Coronary artery (tissue), 2 donors: ENCODE measurements at regions not wholly inside any gene's neighbourhood (a gene's known extent, or its start where the extent isn't known, plus 50 kb on each side); places are given as distances from the start of the nearest gene placed in this dataset.

Experiments used
- DNase-seq: peaks from one replicate; pipeline ENCODE4 v3.0.0-alpha.2; 2017; ENCODE audit warnings: low spot score
- H3K27ac ChIP-seq, 2 donors: fragments of 200-600 bp; sonication (generic); one replicate each; pipeline ENCODE4 v1.5.1; 2016 to 2019
- H3K4me3 ChIP-seq: fragments of 200-600 bp; sonication (generic); 2 replicates; pipeline ENCODE4 v1.5.1; 2016; ENCODE audit warnings: mild to moderate bottlenecking, moderate library complexity
- TF ChIP-seq, protein P1 (sequence below): fragments of 200-600 bp; sonication (generic); IDR thresholded peaks from one replicate; pipeline ENCODE4 v1.5.1; 2019; ENCODE audit warnings: antibody characterized with exemption

DNA sequence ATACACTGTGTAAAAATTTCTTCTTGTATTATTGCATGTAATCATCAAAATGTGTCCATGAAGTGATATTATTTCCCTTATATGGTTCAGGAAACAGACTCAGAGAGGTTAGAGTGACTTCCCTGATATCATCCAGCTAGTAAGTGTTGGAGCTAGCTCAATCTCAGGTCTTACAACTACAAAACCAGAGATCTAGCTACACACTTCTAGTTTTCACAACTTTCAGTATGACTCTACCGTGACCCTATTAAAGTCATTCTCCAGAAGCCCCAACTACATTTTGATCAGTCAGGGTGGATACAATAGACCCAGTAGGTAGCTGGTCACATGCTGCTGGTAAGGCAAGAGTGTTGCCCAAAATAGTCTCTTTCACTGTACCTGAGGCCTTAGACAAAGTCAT, 165.3 kb downstream of the GOLIM4 start:
- TF ChIP-seq, protein P1, sequence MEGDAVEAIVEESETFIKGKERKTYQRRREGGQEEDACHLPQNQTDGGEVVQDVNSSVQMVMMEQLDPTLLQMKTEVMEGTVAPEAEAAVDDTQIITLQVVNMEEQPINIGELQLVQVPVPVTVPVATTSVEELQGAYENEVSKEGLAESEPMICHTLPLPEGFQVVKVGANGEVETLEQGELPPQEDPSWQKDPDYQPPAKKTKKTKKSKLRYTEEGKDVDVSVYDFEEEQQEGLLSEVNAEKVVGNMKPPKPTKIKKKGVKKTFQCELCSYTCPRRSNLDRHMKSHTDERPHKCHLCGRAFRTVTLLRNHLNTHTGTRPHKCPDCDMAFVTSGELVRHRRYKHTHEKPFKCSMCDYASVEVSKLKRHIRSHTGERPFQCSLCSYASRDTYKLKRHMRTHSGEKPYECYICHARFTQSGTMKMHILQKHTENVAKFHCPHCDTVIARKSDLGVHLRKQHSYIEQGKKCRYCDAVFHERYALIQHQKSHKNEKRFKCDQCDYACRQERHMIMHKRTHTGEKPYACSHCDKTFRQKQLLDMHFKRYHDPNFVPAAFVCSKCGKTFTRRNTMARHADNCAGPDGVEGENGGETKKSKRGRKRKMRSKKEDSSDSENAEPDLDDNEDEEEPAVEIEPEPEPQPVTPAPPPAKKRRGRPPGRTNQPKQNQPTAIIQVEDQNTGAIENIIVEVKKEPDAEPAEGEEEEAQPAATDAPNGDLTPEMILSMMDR = no peak
- DNase-seq = no peak
- Histone ChIP-seq H3K4me3 (no peak overlapping the region), H3K27ac (no peak overlapping the region)

DNA sequence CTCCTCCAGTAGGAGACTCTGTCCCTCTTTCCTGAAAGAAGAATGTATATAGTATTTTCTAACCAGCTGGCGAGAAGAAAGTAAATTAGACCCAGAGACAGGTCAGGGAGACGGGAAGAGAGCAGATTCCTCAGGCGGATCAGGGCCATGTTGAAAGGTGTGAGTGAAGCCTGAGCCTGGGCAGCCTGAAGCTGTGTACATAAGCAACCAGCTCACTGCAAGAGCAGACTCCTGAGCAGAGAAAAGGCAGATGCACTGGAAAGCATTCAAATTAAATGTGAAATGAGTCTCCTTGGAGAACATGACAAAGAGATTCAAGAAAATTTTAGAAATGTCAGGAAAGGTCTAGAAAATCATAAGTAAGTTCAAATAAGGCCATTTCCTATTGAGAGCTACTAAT, 165.8 kb downstream of the GOLIM4 start:
- Histone ChIP-seq H3K4me3 (no peak overlapping the region), H3K27ac (no peak overlapping the region)
- DNase-seq = no peak
- TF ChIP-seq, protein P1 = no peak

DNA sequence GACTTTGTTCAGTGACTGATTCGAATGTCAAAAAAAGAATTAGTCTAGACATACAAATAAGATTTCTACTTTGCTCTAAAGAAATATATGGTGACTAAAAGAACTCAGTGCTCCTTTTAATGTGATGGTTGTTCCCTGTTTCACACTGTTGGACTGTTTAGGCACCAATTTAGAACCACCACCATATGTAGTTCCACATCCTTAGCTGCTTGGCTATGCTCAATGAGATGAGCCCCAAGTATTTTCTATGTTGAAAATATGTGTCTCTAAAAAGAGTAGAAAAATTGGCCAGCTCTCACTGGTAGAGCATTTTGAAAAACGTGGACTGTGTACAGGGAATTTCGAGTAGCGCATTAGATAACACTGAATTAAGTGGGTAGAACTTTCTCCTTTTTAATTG, 167.3 kb downstream of the GOLIM4 start:
- no peak for DNase-seq
- H3K27ac ChIP-seq = no peak overlapping the region
- TF ChIP-seq, protein P1 = no peak
- no peak overlapping the region for H3K4me3 ChIP-seq

DNA sequence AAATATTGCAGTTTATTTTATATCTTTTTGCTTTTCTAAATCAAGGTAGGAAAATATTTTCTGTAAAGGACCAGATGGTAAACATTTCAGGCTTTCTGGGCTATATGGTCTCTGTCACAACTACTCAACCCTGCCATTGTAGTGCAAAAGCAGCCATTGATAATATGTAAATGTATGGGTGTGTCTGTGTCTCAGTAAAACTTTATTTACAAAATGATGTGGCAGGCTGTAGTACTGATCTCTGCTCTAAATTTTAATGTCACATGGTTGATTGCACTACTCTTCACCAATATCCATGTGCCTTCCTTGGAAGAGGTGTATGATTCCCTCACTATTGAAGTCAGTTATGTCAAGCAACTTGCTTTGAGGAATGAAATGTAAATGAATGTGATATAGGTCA, 175.0 kb downstream of the GOLIM4 start:
- TF ChIP-seq, protein P1 = no peak
- no peak overlapping the region for H3K27ac ChIP-seq
- H3K4me3 ChIP-seq = no peak overlapping the region
- no peak for DNase-seq

DNA sequence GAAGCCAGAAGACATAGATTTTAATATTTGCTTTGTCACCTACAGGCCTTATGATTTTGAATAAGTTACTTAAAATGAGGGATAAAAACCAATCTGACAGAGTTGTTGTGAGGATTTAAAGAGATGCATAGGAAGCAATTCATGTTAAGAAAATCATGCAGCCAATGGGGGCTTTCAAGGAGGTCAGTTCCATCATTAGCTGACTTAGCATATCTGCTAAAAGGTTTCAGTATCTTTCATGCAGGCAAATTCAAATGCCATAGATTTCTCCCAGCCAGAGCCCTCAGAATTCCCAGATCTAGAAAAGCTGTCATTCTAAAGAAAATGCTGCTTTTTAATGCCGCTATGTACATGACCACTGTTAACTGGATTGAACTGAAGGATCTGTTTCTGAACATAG, 176.1 kb downstream of the GOLIM4 start:
- DNase-seq = no peak
- Histone ChIP-seq H3K27ac (no peak overlapping the region), H3K4me3 (no peak overlapping the region)
- TF ChIP-seq, protein P1 = no peak

DNA sequence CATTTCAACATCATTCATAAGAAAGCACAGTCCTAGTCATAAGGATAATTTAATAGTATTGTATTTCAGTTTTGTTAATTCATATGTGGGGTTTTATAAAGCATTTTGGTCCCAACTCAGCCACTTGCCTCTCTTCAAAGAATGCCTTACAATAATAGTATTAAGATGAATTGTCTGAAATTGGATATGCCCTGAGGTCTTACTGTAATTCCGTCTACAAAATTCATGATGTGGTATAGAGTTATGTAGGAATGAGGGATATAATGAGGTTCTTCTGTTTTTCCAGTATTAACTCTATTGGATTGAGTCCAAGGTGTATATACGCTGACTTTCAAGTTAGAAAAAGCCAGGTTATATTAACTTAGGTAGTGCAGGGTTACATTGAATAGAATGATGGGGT, 177.0 kb downstream of the GOLIM4 start:
- no peak for DNase-seq

DNA sequence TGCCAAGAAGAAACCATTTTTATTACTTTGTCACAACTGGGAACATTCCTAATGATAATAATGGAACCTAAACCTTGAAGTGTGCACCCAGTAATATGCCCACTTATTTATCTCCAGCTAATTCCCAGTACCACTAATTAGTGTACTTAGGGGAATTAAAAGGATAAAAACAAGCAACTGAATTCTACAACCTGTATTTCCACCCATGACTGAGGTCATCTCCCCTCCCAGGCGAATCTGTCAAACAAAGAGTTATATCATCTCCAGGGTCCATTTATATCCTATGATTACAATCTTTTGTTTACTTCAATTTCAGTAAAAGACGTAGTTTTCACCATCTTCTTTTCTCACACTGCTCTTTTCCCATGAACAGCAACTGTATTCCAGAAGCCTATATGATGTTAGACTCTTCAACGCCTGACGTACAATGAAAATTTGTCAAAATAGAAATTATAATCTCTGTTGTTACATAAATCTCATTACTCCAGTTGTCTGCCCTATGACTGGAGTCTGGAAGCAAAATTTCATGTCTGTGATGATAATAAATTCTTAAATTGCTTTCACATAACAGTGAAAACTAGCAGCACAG, 177.6 kb downstream of the GOLIM4 start:
- H3K27ac ChIP-seq = no peak overlapping the region
- TF ChIP-seq, protein P1 = no peak
- H3K4me3 ChIP-seq = no peak overlapping the region
- no peak for DNase-seq

More for the DNA sequence above, 177.0 kb downstream of the GOLIM4 start:
- TF ChIP-seq, protein P1 = no peak
- H3K4me3 ChIP-seq = no peak overlapping the region
- H3K27ac ChIP-seq = no peak overlapping the region
